Brain microvascular endothelial cell (primary cell): ENCODE measurements at regions not wholly inside any gene's neighbourhood (a gene's known extent, or its start where the extent isn't known, plus 50 kb on each side); places are given as distances from the start of the nearest gene placed in this dataset.

Experiments used
- DNase-seq: peaks from one replicate; pipeline ENCODE4 v3.0.0-alpha.2; 2020
- H3K27ac ChIP-seq: fragments of 250-450 bp; sonication (Bioruptor Pico); 2 replicates; pipeline ENCODE4 v1.5.1; 2020; ENCODE audit warnings: mild to moderate bottlenecking, moderate library complexity
- H3K27me3 ChIP-seq: fragments of 250-450 bp; sonication (Bioruptor Pico); replicated peaks from 2 replicates; pipeline ENCODE4 v1.5.1; 2020; ENCODE audit warnings: mild to moderate bottlenecking
- H3K36me3 ChIP-seq: fragments of 250-450 bp; sonication (Bioruptor Pico); replicated peaks from 2 replicates; pipeline ENCODE4 v1.5.1; 2020; ENCODE audit warnings: mild to moderate bottlenecking
- H3K4me3 ChIP-seq: 2 replicates; pipeline ENCODE4 v1.5.1; 2011; ENCODE audit warnings: low read depth, mild to moderate bottlenecking, control low read depth, low read length, moderate library complexity
- CTCF ChIP-seq: IDR thresholded peaks from 2 replicates; pipeline ENCODE4 v1.5.1; 2011; ENCODE audit warnings: low read depth, mild to moderate bottlenecking, moderate library complexity, low read length, control low read depth, inconsistent platforms; ENCODE audit errors: missing control alignments
- in situ Hi-C: cut with HindIII; loops from 2 replicates; pipeline ENCODE4 v1.10.0; 2017; ENCODE audit warnings: low sequenced_read_pairs, low pct_ligation_motif_present

GRCh38 chr3:162132981-162133380 is 636.4 kb downstream of the OTOL1 start:
- DNase-seq = no peak
- Histone ChIP-seq H3K27ac (no peak overlapping the region), H3K36me3 (no peaks in the 10 kb centered on the region), H3K4me3 (no peak overlapping the region), H3K27me3 (no peaks in the 10 kb centered on the region)
- in situ Hi-C loops = no loop called here
- no peak for TF ChIP-seq CTCF

GRCh38 chr3:162134571-162134970 is 638.0 kb downstream of the OTOL1 start:
- in situ Hi-C loops = no loop called here
- Histone ChIP-seq H3K27me3 (no peaks in the 10 kb centered on the region), H3K27ac (no peak overlapping the region), H3K36me3 (no peaks in the 10 kb centered on the region), H3K4me3 (no peak overlapping the region)
- no peak for TF ChIP-seq CTCF
- peak; percentile 16 for DNase-seq

GRCh38 chr3:162136136-162136535 is 639.5 kb downstream of the OTOL1 start:
- H3K4me3 ChIP-seq = no peak overlapping the region
- no peak overlapping the region for H3K27ac ChIP-seq
- in situ Hi-C loops = no loop called here
- no peaks in the 10 kb centered on the region for H3K27me3 ChIP-seq
- no peak for TF ChIP-seq CTCF
- DNase-seq = no peak
- H3K36me3 ChIP-seq = no peaks in the 10 kb centered on the region

GRCh38 chr3:162138509-162138908 is 641.9 kb downstream of the OTOL1 start:
- no peaks in the 10 kb centered on the region for H3K27me3 ChIP-seq
- no peaks in the 10 kb centered on the region for H3K36me3 ChIP-seq
- in situ Hi-C loops = no loop called here
- no peak for TF ChIP-seq CTCF
- H3K4me3 ChIP-seq = no peak overlapping the region
- no peak overlapping the region for H3K27ac ChIP-seq
- DNase-seq = no peak

GRCh38 chr3:162139841-162140240 is 643.2 kb downstream of the OTOL1 start:
- H3K27me3 ChIP-seq = no peaks in the 10 kb centered on the region
- DNase-seq = no peak
- no peaks in the 10 kb centered on the region for H3K36me3 ChIP-seq
- H3K4me3 ChIP-seq = no peak overlapping the region
- no peak for TF ChIP-seq CTCF
- in situ Hi-C loops = no loop called here
- H3K27ac ChIP-seq = no peak overlapping the region

GRCh38 chr3:162141272-162141791 is 644.7 kb downstream of the OTOL1 start:
- TF ChIP-seq CTCF = no peak
- peak; percentile 55 for DNase-seq
- peak overlapping the region; percentile 63 for H3K27ac ChIP-seq
- H3K27me3 ChIP-seq = no peaks in the 10 kb centered on the region
- no peak overlapping the region for H3K4me3 ChIP-seq
- no peaks in the 10 kb centered on the region for H3K36me3 ChIP-seq
- in situ Hi-C loops = no loop called here
